Lower leg skin (tissue), 3 donors: ENCODE measurements at regions not wholly inside any gene's neighbourhood (a gene's known extent, or its start where the extent isn't known, plus 50 kb on each side); places are given as distances from the start of the nearest gene placed in this dataset.

Source experiments
- CTCF ChIP-seq, 3 donors: fragments of 450-650 bp; IDR thresholded peaks; one replicate each; pipeline ENCODE4 v1.5.1; 2016; ENCODE audit warnings: antibody characterized with exemption in 3 of 3, mild to moderate bottlenecking in 3 of 3, moderate library complexity in 2 of 3
- POLR2A ChIP-seq, 2 donors: fragments of 450-650 bp; IDR thresholded peaks; one replicate each; pipeline ENCODE4 v1.6.1; 2016 to 2017; ENCODE audit warnings: antibody characterized with exemption in 2 of 2, mild to moderate bottlenecking in 1 of 2, moderate library complexity in 1 of 2

- TF ChIP-seq POLR2A (IDR thresholded peaks at IDR 0.05) = no peak
- no peak for TF ChIP-seq CTCF (IDR thresholded peaks at IDR 0.05)
Measured at GRCh38 chr4:175378372-175378771, 433.7 kb downstream of the GPM6A start.
